ENCODE measurements at regions not wholly inside any gene's neighbourhood (a gene's known extent, or its start where the extent isn't known, plus 50 kb on each side); places are given as distances from the start of the nearest gene placed in this dataset.
"Not testable (repeated sequence)": the region's sequence is repeated elsewhere in the genome, so short reads cannot be mapped to it uniquely, and the experiment has no call there.

- DNase-seq: no peak
Observed at GRCh38 chr1:198809247-198809646, 170.4 kb downstream of the PTPRC start.

GRCh38 chr1:198811449-198811848 is 172.6 kb downstream of the PTPRC start:
- no peak for DNase-seq

GRCh38 chr1:198823626-198824025 is 184.8 kb downstream of the PTPRC start:
- no peak for DNase-seq

- no peak for DNase-seq
Observed at GRCh38 chr1:198825254-198825653, 186.4 kb downstream of the PTPRC start.

GRCh38 chr1:198829356-198829755 is 190.5 kb downstream of the PTPRC start:
- DNase-seq: no peak

GRCh38 chr1:198829944-198830343 is 191.1 kb downstream of the PTPRC start:
- DNase-seq: no peak

DNA sequence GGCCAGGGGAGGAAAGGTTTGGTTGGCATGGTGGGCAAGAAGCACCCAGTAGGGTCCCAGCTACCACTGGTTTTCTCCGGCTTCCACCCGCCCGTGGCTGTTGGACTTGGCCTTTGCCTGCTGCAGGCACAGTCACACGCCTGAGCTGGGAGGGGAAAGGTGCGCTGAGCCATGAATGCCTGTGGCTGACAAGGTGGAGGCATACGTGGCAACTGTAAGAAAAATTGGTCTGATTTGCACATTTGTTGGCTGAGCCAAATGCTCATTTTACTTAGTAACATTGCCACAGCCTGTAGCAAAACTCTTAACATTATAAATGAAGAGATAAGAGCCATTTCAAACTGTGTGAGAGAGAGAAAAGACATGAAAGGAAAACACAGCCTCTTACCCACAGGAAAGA is 191.6 kb downstream of the PTPRC start:
- DNase-seq: no peak

DNA sequence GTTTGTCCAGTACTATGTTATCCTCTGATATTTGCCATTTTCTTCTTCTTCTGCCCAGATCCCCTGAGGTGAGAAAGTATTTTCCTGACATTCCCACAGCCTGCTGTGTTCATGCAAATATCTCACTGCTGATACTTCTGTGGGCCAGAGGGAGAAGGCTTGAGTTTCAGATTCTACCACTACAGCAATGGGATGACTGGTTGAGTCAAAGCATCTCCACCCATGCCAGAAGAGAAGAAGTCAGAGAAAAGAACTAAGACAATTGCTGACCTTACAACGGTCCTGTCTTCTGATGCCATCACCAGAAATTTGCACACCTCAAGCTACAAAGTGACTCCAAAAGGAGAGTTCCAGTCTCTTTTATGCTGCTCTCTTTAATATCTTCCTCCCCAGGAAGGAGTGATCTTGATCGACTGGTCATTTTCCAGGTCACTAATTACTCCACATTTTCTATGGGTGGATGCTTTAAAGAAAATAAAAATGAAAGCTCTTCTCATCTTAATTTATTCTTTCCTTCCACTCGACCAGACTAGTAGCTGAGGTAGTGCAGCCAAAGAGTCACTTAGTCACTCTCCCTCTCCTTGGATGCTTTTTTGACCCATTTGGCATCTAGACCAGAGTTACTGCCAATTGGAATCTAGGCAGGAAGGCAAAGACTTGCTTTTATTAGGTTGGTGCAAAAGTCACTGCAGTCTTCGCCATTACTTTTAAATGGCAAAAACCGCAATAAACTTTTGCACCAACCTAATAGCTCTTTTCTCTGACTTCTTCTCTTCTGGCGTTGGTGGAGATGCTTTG is 195.1 kb downstream of the PTPRC start:
- DNase-seq: no peak

GRCh38 chr1:198837278-198838021 is 198.6 kb downstream of the PTPRC start:
- no peak for DNase-seq

- DNase-seq: no peak
Observed at GRCh38 chr1:198838022-198838342, 199.1 kb downstream of the PTPRC start.

- DNase-seq: no peak
Observed at GRCh38 chr1:198841477-198841876, 202.6 kb downstream of the PTPRC start.

DNA sequence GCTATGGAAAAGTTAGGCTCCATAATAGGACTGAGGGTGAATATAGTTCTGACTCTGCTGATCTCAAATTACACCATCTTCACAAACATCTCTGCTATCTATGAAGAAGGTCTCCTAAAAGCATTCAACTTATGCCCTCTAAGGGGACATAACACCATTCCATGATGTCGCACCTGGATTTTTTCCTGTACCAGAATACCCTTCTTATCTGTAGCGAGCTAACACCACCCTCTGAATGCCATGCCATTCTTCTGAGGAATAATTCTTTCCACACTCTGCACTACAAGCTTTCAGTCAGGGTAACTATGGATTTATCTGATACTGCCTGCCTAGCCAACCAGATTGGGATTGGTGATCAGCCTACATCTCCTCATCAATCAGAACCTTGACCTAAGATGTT is 203.8 kb downstream of the PTPRC start:
- no peak for DNase-seq

GRCh38 chr1:198845271-198845670 is 206.4 kb downstream of the PTPRC start:
- DNase-seq: no peak

- DNase-seq: no peak
Observed at GRCh38 chr1:198845851-198846250, 207.0 kb downstream of the PTPRC start.

DNA sequence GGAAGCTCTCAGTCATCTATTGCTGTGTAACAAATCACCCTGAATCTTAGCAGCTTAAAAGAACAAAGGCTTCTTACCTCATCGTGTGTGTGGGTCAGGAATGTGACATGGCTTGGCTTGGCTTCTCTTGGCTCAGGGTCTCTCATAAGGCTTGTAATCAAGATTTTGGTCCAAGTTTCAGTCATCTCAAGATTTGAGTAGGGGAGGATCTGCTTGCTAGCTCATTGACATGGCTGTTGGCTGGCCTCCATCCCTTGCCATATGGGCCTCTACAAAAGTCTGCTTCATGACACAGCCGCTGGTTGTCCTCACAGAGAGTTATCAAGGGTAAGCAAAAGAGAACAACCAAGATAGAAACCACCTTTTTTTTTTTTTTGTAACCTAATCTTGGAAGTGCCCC is 207.7 kb downstream of the PTPRC start:
- DNase-seq: no peak

DNA sequence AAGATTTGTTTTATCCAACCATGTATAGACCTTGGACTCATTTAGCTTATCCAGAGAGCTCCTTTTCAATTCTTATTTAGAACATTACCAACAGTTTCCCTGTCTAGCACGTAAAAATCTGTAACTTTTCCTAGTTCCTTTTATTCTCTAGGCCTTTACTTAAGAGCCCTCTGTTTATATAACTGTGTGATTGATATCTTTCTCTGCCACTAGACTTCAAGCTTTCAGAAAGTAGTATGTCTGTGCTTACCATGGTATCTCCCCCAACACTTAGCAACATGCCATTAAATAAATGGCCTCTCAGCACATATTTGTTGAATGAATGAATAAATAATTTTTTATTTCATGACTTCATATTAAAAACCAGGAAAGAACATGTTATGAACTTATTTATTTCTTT is 209.4 kb downstream of the PTPRC start:
- DNase-seq: no peak

DNA sequence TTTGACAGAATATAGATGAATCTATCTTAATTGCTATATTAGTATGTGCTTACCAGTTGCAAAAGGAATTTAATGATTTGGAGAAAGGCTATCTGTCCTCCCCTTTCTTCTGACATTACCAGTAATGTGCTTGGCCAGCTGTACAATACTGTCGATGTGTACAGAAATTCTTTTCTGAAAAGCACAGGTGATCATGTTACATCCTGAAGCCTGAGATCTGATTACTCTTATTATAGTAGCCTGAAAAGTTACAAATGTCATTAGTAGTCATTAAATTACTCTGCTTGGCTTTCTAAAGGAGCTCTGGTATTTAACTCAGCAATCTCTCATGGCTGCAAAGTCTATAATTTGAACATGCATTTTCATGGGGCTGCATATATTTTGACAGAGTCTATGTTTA is 209.8 kb downstream of the PTPRC start:
- DNase-seq: no peak

DNA sequence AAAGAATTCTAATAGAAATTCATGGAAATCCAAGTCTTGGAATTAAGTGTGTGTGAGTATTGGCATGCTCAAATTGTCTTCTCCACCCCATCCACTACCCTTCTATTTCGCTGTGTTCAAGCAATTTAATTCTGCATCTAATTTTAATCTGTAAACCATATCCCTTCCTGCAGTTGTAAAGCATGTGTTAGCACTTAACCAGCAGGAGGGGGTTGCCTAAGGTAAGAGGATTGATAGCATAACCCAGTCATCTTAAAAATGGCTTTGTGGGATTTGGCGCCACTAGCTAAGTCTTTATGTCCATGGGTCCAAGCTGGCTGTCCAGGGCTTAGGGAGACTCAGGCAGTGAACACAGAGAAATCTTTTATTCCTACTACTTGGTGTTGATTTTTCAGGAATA is 210.3 kb downstream of the PTPRC start:
- DNase-seq: no peak

DNA sequence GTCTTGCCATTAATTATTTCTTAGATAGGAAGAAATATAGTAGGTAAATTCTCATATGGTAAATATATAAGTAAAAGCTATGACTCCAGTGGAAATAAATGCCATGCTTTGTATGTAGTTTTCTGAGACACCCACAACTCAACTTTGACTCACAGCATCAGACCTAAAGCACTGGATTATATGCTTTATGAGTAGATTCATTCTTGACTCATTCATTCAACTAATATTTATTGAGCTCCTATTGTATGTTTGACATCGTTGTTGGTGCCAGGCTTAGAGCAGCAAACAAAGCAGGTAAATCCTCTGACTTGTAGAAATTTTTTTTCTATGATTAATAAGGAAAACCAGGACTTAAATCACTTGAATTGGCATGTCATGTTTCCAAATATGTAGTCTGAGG is 211.4 kb downstream of the PTPRC start:
- DNase-seq: no peak

GRCh38 chr1:198850966-198851365 is 212.1 kb downstream of the PTPRC start:
- not testable (repeated sequence) for DNase-seq

DNA sequence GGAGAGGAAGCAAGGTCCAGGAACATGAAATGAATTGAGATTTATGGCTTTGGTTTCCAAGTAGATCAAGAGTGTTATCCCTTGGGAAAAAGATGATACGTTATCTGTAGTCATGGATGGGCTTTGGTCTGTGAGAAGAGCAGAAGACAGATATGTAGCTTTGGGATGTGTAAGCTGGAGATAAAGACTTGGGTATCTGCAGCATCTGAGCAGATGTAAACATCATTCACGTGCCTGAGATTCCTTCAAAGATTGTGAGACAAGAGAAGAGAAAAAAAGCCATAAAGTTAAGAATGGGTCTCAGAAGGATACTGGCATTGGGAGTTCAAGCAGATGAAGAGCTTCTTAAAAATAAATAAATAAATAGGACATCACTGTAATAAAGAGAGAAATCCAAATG is 217.8 kb downstream of the PTPRC start:
- DNase-seq: no peak

DNA sequence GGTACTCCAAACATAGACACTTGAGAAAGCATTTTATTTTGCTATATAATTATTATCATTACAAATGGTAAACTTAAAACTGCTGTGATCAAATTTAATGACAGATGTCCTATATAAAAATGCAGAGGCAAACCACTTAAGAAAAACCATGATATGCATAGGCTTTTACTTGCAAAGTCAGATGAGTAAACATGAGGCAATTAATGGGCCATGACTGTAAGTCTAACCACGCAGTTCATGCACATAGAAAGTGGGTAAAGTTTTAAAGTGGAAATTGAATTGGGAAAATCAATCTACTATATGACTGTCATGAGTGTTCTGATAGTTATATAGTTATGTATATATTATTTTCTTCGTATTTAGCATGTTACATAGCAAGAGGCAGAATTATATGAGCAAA is 219.2 kb downstream of the PTPRC start:
- DNase-seq: no peak

DNA sequence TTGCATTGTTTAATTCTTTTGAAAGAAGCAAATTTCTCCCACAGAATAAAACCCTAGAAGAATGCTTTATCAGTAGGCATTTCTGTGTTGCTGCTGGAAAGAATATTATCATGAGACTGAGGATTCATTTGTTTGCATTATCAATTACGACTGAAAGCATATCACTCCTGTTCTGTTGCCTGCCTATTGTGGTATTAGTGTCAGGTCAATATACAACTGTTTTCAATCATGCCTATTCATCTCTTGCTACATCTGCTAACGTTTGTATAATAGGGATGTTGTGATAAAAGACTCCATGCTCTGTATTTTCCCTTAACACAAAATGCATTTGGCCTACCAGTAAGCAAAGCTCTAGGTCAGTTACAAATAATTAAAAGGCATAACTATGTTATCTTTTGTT is 221.5 kb downstream of the PTPRC start:
- DNase-seq: no peak

- DNase-seq: no peak
Observed at GRCh38 chr1:198861636-198862035, 222.8 kb downstream of the PTPRC start.

GRCh38 chr1:198864695-198865094 is 225.9 kb downstream of the PTPRC start:
- no peak for DNase-seq

Data from GOT3 (cell line).